T-cell (primary cell): ENCODE measurements at regions not wholly inside any gene's neighbourhood (a gene's known extent, or its start where the extent isn't known, plus 50 kb on each side); places are given as distances from the start of the nearest gene placed in this dataset.
A peak's percentile ranks its signal among the peaks of the same experiment; 100 is the strongest.

Source experiments
- ATAC-seq, 4 experiments: fragments of 200-7000 bp in 3 of 4; fragments of 150-1000 bp in 1 of 4; cut with Tn5 transposase; replicated peaks in 1 of 4; 1 replicate in 3 of 4; 2 replicates in 1 of 4; pipeline ENCODE4 v1.10.0; 2021; ENCODE audit warnings: moderate library complexity in 3 of 4, mild to moderate bottlenecking in 2 of 4, moderate number of reproducible peaks in 1 of 4
- CTCF ChIA-PET, 2 donors: fragments of 300-600 bp; sonication (Branson Sonifier 250); formaldehyde crosslinking; loops; one replicate each; lab custom pipeline; 2022; ENCODE audit warnings: antibody characterized with exemption in 2 of 2; lab: Charles Lee
- POLR2A ChIA-PET, 2 donors: fragments of 300-600 bp; sonication (Branson Sonifier 250); formaldehyde crosslinking; loops; one replicate each; lab custom pipeline; 2022; ENCODE audit warnings: antibody characterized with exemption in 2 of 2; lab: Charles Lee
- DNase-seq, 35 experiments: peaks; one replicate each; pipeline versions ENCODE4 v3.0.0 to v3.0.0-alpha.2; 2013 to 2023
- H3K27ac ChIP-seq: one replicate; pipeline ENCODE4 v1.5.1; 2013; ENCODE audit warnings: low read length
- H3K27me3 ChIP-seq, 2 experiments: replicated peaks in 1 of 2; 1 replicate in 1 of 2; 2 replicates in 1 of 2; pipeline versions ENCODE4 v1.6.1 to v1.7.0; 2013; ENCODE audit warnings: low read length in 1 of 2, mixed read lengths in 1 of 2; ENCODE audit not compliant: control insufficient read depth in 2 of 2, insufficient read depth in 2 of 2; ENCODE audit errors: extremely low read depth in 1 of 2
- H3K36me3 ChIP-seq, 2 donors: 1 replicate in 1 of 2; 2 replicates in 1 of 2; pipeline versions ENCODE4 v1.6.1 to v1.7.0; 2013; ENCODE audit warnings: low read length in 1 of 2; ENCODE audit not compliant: control insufficient read depth in 2 of 2, insufficient read depth in 1 of 2; ENCODE audit errors: extremely low read depth in 1 of 2
- H3K4me1 ChIP-seq, 2 experiments: 1 replicate in 1 of 2; 2 replicates in 1 of 2; pipeline versions ENCODE4 v1.6.1 to v1.7.0; 2013; ENCODE audit warnings: low read length in 2 of 2, mixed read lengths in 1 of 2; ENCODE audit not compliant: insufficient read depth in 2 of 2, control insufficient read depth in 1 of 2; ENCODE audit errors: extremely low read depth in 1 of 2
- H3K4me3 ChIP-seq, 2 donors: 1 replicate in 1 of 2; 2 replicates in 1 of 2; pipeline versions ENCODE4 v1.5.1 to v1.7.0; 2013; ENCODE audit warnings: mild to moderate bottlenecking in 2 of 2, low read length in 1 of 2, moderate library complexity in 1 of 2; ENCODE audit not compliant: control insufficient read depth in 1 of 2; ENCODE audit errors: extremely low read depth in 1 of 2
- H3K9me3 ChIP-seq: 2 replicates; pipeline ENCODE4 v1.7.0; 2013
- H3K27ac Mint-ChIP-seq, 2 donors: one replicate each; pipeline ENCODE4 v1.8.0; 2020 to 2021; ENCODE audit warnings: mild to moderate bottlenecking in 2 of 2, mixed read lengths in 2 of 2
- H3K27me3 Mint-ChIP-seq, 2 donors: one replicate each; pipeline ENCODE4 v1.8.0; 2021 to 2022; ENCODE audit warnings: mixed read lengths in 2 of 2
- H3K36me3 Mint-ChIP-seq: one replicate; pipeline ENCODE4 v1.8.0; 2021; ENCODE audit warnings: mixed read lengths
- H3K4me1 Mint-ChIP-seq, 3 donors: one replicate each; pipeline ENCODE4 v1.8.0; 2020 to 2022; ENCODE audit warnings: mixed read lengths in 3 of 3, mild to moderate bottlenecking in 1 of 3
- H3K4me3 Mint-ChIP-seq, 3 donors: one replicate each; pipeline ENCODE4 v1.8.0; 2020 to 2022; ENCODE audit warnings: mild to moderate bottlenecking in 3 of 3, mixed read lengths in 3 of 3, moderate library complexity in 3 of 3
- H3K9me3 Mint-ChIP-seq, 3 donors: one replicate each; pipeline ENCODE4 v1.8.0; 2020 to 2022; ENCODE audit warnings: mixed read lengths in 3 of 3
- WGBS: methylation state at CpG from one replicate; pipeline ENCODE4 v1.1.5; 2013; ENCODE audit warnings: missing lambda C conversion rate; ENCODE audit not compliant: insufficient coverage; 5-methylcytosine and 5-hydroxymethylcytosine counted together

DNA sequence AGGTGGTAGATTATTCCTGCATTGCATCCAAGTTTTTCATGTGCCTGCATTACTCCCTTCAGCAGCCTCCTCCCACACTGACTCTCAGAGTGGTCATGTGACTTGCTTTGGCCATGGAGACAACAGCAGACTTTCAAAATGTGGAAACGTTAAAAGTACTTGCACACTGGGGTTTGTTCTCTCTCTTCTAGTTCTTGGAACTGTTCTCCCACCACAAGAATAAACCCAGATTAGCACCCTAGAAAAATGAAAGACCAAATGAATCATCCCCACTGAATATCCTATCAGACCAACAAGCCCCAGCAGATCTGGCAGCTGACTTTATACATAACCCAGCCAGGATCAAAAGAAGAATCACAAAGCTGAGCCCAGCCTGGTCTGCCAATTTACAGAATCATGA lies 398.5 kb downstream of the VPS13C start:
- H3K4me1 Mint-ChIP-seq: no peaks in the 10 kb centered on the region
- peaks cover 25 to 27% of the 10 kb centered on the region in 2 donors for H3K27me3 Mint-ChIP-seq
- no peak overlapping the region for H3K27ac ChIP-seq
- DNase-seq: no peak
- H3K4me3 Mint-ChIP-seq: no peak overlapping the region
- no peaks in the 10 kb centered on the region for H3K9me3 ChIP-seq
- peaks cover 0 to 5% of the 10 kb centered on the region in 2 experiments for H3K27me3 ChIP-seq
- ChIA-PET POLR2A (no interaction called here), CTCF (no interaction called here)
- H3K9me3 Mint-ChIP-seq: no peaks in the 10 kb centered on the region
- 50% methylated on average over 1 of the region's 1 CpG for WGBS
- H3K36me3 Mint-ChIP-seq: no peaks in the 10 kb centered on the region
- no peak for ATAC-seq
- no peak overlapping the region for H3K4me3 ChIP-seq
- H3K27ac Mint-ChIP-seq: no peak overlapping the region
- no peaks in the 10 kb centered on the region for H3K36me3 ChIP-seq
- no peaks in the 10 kb centered on the region for H3K4me1 ChIP-seq

GRCh38 chr15:61660579-61660978 lies 399.7 kb downstream of the VPS13C start:
- Mint-ChIP-seq H3K4me1 (no peaks in the 10 kb centered on the region), H3K36me3 (no peaks in the 10 kb centered on the region), H3K27me3 (peaks cover 19 to 20% of the 10 kb centered on the region in 2 donors), H3K4me3 (no peak overlapping the region), H3K27ac (peak overlapping the region in 1 of 2 donors; percentile 7), H3K9me3 (no peaks in the 10 kb centered on the region)
- ATAC-seq (no peak), DNase-seq (no peak)
- Histone ChIP-seq H3K9me3 (no peaks in the 10 kb centered on the region), H3K27me3 (no peaks in the 10 kb centered on the region), H3K4me3 (no peak overlapping the region), H3K36me3 (no peaks in the 10 kb centered on the region), H3K4me1 (no peaks in the 10 kb centered on the region), H3K27ac (no peak overlapping the region)
- POLR2A ChIA-PET: no interaction called here
- CTCF ChIA-PET: no interaction called here
- 88% methylated on average over 1 of the region's 2 CpGs for WGBS

GRCh38 chr15:61659566-61660190 lies 400.6 kb downstream of the VPS13C start:
- no peak for ATAC-seq
- CTCF ChIA-PET: no interaction called here
- Histone ChIP-seq H3K9me3 (no peaks in the 10 kb centered on the region), H3K27me3 (no peaks in the 10 kb centered on the region), H3K27ac (no peak overlapping the region), H3K36me3 (no peaks in the 10 kb centered on the region), H3K4me1 (no peaks in the 10 kb centered on the region), H3K4me3 (no peak overlapping the region)
- 78% methylated on average over 3 of the region's 5 CpGs for WGBS
- no peaks in the 10 kb centered on the region for H3K4me1 Mint-ChIP-seq
- peaks cover 10 to 11% of the 10 kb centered on the region in 2 donors for H3K27me3 Mint-ChIP-seq
- no peak overlapping the region for H3K4me3 Mint-ChIP-seq
- no peak overlapping the region for H3K27ac Mint-ChIP-seq
- DNase-seq: no peak
- H3K9me3 Mint-ChIP-seq: no peaks in the 10 kb centered on the region
- POLR2A ChIA-PET: interaction anchor here in 1 of 2 donors (0.6 kb wide), 1 partner anchor 998 kb away, joined by 5 read pairs; no protein-coding TSS in a partner anchor
- no peaks in the 10 kb centered on the region for H3K36me3 Mint-ChIP-seq

GRCh38 chr15:61657461-61657860 lies 402.8 kb downstream of the VPS13C start:
- Mint-ChIP-seq H3K36me3 (no peaks in the 10 kb centered on the region), H3K4me1 (no peaks in the 10 kb centered on the region), H3K27ac (no peak overlapping the region), H3K4me3 (no peak overlapping the region), H3K27me3 (peaks cover 8 to 11% of the 10 kb centered on the region in 2 donors), H3K9me3 (no peaks in the 10 kb centered on the region)
- DNase-seq: no peak
- H3K9me3 ChIP-seq: no peaks in the 10 kb centered on the region
- CTCF ChIA-PET: no interaction called here
- no peaks in the 10 kb centered on the region for H3K4me1 ChIP-seq
- no peak overlapping the region for H3K4me3 ChIP-seq
- no peak overlapping the region for H3K27ac ChIP-seq
- peaks cover 0 to 5% of the 10 kb centered on the region in 2 experiments for H3K27me3 ChIP-seq
- POLR2A ChIA-PET: no interaction called here
- ATAC-seq: no peak
- 95% methylated on average over 3 of the region's 4 CpGs for WGBS
- no peaks in the 10 kb centered on the region for H3K36me3 ChIP-seq

DNA sequence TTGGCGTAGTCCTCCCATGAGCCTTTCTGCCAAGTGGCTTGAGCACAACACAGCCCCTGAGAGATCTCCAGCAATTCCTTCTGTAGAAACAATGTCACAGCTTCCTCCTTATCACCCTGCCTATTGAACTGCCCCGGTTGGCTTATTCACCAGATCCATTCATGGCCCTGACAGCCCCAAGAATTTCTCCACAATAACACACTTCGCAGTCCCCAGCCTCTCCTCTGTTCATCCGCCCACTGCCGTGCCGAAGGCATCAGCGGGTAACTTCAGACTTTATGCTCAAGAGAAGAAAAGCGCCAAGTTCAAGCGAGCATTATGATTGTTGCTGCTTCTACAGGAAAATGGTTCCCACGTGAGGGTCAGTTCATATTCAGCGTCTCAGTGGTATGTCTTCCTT lies 403.9 kb downstream of the VPS13C start:
- peaks cover 0 to 5% of the 10 kb centered on the region in 2 experiments for H3K27me3 ChIP-seq
- ChIA-PET POLR2A (no interaction called here), CTCF (no interaction called here)
- 86% methylated on average over 7 of the region's 11 CpGs for WGBS
- Mint-ChIP-seq H3K27ac (no peak overlapping the region), H3K27me3 (peaks cover 2 to 8% of the 10 kb centered on the region in 2 donors), H3K4me1 (no peaks in the 10 kb centered on the region), H3K36me3 (no peaks in the 10 kb centered on the region), H3K9me3 (no peaks in the 10 kb centered on the region), H3K4me3 (no peak overlapping the region)
- DNase-seq (no peak), ATAC-seq (no peak)
- H3K4me3 ChIP-seq: no peak overlapping the region
- H3K4me1 ChIP-seq: no peaks in the 10 kb centered on the region
- no peak overlapping the region for H3K27ac ChIP-seq
- H3K36me3 ChIP-seq: no peaks in the 10 kb centered on the region
- no peaks in the 10 kb centered on the region for H3K9me3 ChIP-seq

- H3K4me1 Mint-ChIP-seq: no peaks in the 10 kb centered on the region
- Histone ChIP-seq H3K4me1 (no peaks in the 10 kb centered on the region), H3K36me3 (no peaks in the 10 kb centered on the region), H3K9me3 (no peaks in the 10 kb centered on the region), H3K27ac (no peak overlapping the region), H3K27me3 (peaks cover 0 to 5% of the 10 kb centered on the region in 2 experiments), H3K4me3 (no peak overlapping the region)
- H3K27ac Mint-ChIP-seq: no peak overlapping the region
- no peaks in the 10 kb centered on the region for H3K36me3 Mint-ChIP-seq
- ATAC-seq (no peak), DNase-seq (no peak)
- no peak overlapping the region for H3K4me3 Mint-ChIP-seq
- H3K27me3 Mint-ChIP-seq: peaks cover 2 to 8% of the 10 kb centered on the region in 2 donors
- 70% methylated on average over 3 of the region's 3 CpGs for WGBS
- POLR2A ChIA-PET: no interaction called here
- H3K9me3 Mint-ChIP-seq: no peaks in the 10 kb centered on the region
- CTCF ChIA-PET: no interaction called here
Measured at GRCh38 chr15:61655881-61656280, 404.4 kb downstream of the VPS13C start.

- ChIA-PET POLR2A (no interaction called here), CTCF (no interaction called here)
- peaks cover 2 to 5% of the 10 kb centered on the region in 2 donors for H3K27me3 Mint-ChIP-seq
Measured at GRCh38 chr15:61654918-61655317, 405.3 kb downstream of the VPS13C start.

More at GRCh38 chr15:61654918-61655317, 405.3 kb downstream of the VPS13C start:
- Mint-ChIP-seq H3K4me1 (no peaks in the 10 kb centered on the region), H3K36me3 (no peaks in the 10 kb centered on the region), H3K27ac (no peak overlapping the region), H3K4me3 (no peak overlapping the region), H3K9me3 (no peaks in the 10 kb centered on the region)
- WGBS: 88% methylated on average over 12 of the region's 12 CpGs
- Histone ChIP-seq H3K27me3 (peaks cover 0 to 5% of the 10 kb centered on the region in 2 experiments), H3K4me1 (no peaks in the 10 kb centered on the region), H3K9me3 (no peaks in the 10 kb centered on the region), H3K4me3 (no peak overlapping the region), H3K27ac (no peak overlapping the region), H3K36me3 (no peaks in the 10 kb centered on the region)
- DNase-seq (no peak), ATAC-seq (no peak)
